ENCODE measurements at regions not wholly inside any gene's neighbourhood (a gene's known extent, or its start where the extent isn't known, plus 50 kb on each side); places are given as distances from the start of the nearest gene placed in this dataset.
A peak's percentile ranks its signal among the peaks of the same experiment; 100 is the strongest.

DNA sequence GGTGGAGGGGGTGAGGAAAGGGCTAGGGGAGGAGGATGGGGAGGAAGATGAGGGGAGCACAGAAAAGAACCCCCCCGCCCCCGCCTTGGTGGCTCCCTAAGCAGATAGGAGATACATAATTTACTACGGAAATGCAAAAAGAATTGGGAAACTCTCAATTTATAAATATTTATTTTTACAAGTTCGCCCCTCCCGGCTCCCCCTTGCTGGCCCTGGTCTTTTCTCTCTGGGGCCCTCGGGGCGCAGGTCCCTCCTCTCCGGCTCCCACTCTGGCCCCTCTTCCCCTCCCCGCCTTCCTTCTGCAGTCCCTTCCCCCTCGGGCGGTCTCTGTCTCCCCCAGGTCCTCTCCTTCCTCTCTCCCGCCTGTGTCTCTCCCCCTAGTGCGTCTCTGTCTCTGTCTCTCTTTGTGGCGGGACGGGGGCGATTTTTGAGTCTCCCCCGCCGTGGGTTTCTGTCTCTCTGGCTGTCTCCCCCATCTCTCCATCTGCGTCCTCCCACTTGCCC, 173.6 kb upstream of the IER5L start:
- H3K27ac ChIP-seq (ENCODE audit: low read depth, low read length), result peak overlapping the region; percentile 15

DNA sequence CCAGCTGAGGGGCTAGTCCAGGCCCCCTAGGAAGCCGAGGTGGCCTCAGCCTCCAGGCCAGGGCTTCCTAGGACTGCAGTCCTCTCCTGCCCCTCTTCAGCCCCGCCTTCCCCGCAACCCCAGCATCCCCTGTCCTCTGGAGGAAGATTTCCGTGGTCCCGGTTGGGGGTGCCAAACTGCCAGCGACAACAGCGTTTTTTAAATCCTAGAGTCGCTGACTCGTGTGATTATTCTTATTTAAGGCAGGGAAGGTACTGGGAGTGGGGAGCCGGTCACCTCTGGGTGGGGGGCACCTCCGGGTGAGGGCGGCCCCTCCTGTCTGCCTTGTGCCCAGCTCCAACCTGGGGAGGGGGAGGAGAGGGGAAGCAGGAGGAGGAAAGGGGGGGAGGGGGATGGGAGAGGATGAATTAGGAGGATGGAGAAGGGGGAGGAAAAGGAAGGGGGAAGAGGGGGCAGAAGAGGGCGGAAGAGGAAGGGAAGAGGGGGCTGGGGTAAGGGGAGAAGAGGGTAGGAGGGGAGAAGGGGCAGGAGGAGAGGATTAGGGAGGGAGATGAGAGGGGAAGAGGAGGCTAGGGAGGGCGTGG, 173.1 kb upstream of the IER5L start:
- H3K27ac ChIP-seq (ENCODE audit: low read depth, low read length), result peak overlapping the region; percentile 6
- 23 to 45% (median 31%) methylated on average over 14 of the region's 14 CpGs for WGBS, 3 donors

More for the DNA sequence above, 173.6 kb upstream of the IER5L start:
- 1 to 3% (median 2%) methylated on average over 19 of the region's 19 CpGs for WGBS, 3 donors

DNA sequence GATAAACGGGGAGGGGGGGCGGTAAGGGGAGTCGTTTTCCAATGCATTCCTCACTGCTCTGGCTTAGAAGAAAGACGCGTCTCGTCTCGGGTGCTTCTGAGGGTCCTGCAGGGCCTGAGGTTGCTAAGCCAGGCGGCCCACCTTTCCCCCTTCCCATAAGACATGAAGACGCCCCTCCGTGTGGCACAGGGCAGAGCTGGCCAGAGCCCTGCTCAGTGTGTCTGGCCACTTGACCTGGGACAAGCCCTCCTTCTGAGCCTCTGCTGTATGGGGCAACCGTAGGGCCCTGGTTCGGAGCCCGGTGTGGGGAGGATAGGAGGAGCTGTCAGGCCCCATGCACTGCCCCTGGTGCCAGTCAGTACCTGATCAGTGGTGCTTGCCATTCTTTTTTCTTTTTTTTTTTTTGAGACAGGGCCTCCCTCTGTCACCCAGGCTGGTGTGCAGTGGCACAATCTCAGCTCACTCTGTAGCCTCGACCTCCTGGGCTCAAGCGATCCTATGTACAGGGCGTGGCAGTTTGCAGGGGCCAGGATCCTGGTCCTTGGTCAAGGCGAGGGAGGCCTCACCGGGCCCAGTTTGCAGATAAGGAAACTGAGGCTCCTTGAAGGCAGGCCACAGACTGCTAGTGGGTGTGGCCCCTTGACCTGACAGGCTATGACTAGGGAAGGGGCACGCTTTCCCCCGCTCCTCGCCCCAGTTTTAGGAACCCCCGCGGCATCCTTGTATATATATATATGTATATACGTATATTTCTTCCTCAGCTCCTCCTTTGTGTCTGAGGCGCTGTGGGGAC, 172.3 kb upstream of the IER5L start:
- H3K27ac ChIP-seq (ENCODE audit: low read depth, low read length), result no peak overlapping the region

DNA sequence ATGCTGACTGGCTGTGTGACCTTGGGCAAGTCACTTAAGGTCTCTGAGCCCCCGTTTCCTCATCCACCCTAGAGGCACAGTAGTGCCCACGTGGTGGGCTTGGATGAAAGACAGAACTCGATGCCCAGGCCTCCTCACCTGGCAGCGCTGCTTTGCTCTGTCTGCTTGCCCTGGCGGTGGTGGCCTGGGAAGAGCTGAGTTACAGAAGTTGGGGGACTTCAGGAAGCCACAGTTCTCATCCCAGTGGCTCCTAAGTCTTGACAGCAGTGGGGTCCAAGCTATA, 171.5 kb upstream of the IER5L start:
- WGBS, 3 donors, result 78 to 91% (median 90%) methylated on average over 5 of the region's 5 CpGs
- no peak overlapping the region for H3K27ac ChIP-seq (ENCODE audit: low read depth, low read length)

More for the DNA sequence above, 172.3 kb upstream of the IER5L start:
- WGBS, 3 donors, result 80 to 89% (median 88%) methylated on average over 25 of the region's 25 CpGs

- WGBS, 3 donors, result 79 to 85% (median 84%) methylated on average over 14 of the region's 14 CpGs
- no peak overlapping the region for H3K27ac ChIP-seq (ENCODE audit: low read depth, low read length)
Observed at GRCh38 chr9:129348890-129349664, 171.0 kb upstream of the IER5L start.

DNA sequence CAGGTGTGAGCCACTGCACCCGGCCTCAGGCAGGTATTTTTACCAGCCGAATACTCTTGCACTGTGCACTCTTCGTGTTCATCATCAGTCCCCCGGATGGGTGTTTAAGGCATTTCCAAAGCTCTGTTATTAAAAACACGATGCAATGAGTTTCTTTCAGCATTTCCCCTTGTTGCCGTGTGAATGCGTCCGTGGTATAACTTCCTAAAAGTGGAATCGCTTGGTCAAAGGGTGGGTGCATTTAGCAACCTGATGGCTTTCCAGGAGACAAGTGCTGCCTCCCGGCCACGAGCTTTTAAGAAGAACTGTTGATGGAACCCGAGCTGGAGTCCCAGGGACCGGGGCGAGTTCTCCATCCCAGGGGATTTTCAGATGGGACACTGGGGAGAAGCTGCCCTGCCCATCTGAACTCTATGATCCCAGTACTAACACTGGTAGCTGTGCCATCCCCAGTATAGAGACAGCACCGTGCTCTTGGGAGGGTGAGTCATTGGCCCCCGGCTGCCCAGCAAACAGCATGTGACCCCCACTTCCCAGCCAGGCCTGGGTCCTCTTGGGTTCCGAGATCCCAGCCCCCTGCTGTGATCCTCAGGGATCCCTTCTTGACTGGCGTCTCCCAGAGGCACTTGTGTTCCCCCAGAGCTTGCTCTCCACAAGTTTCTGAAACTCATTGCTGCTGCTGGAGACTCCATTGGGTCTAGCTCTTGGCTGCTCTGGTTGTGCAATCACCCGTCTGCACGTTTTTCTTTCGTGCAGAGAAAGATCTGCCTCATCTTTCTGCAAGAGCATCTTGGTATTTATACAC, 169.5 kb upstream of the IER5L start:
- 43 to 75% (median 55%) methylated on average over 21 of the region's 21 CpGs for WGBS, 3 donors
- no peak overlapping the region for H3K27ac ChIP-seq (ENCODE audit: low read depth, low read length)

GRCh38 chr9:129346046-129346445, 168.0 kb upstream of the IER5L start:
- no peak overlapping the region for H3K27ac ChIP-seq (ENCODE audit: low read depth, low read length)
- 87 to 96% (median 95%) methylated on average over 8 of the region's 8 CpGs for WGBS, 3 donors

DNA sequence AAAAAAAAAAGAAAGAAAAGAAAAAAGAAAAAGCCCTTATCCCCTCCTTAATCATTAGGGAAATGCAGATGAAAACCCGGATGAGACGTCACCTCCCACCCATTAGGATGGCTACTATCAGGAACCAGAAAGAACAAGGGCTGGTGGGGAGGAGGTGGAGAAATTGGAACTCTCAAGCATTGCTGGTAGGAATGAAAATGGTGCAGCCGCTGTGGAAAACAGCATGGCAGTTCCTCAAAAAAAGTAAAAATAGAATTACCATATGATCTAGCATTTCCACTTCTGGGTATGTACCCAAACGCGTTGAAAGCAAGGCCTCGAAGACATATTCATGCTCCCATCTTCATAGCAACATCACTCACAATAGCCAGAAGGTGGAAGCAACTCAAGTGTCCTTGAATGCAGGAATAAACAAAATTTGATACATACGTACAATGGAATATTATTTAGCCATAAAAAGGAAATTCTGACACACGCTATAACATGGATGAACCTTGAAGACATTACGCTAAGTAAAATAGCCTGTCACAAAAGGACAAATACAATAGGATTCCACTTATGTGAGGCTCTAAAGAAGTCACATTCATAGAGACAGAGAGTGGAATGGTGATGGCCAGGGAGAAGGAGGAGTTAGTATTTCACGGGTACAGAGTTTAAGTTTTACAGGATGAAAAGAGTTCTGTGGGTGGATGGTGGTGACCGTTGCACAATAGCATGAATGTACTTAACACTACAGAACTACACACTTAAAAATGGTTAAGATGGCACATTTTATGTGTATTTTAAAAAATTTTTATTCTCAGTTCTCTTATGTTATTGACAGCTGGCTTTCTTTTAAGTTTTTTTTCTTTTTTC, 166.8 kb upstream of the IER5L start:
- 64 to 80% (median 65%) methylated on average over 11 of the region's 11 CpGs for WGBS, 3 donors
- H3K27ac ChIP-seq (ENCODE audit: low read depth, low read length), result no peak overlapping the region

- WGBS, 3 donors, result 50 to 77% (median 53%) methylated on average over 28 of the region's 28 CpGs
- no peak overlapping the region for H3K27ac ChIP-seq (ENCODE audit: low read depth, low read length)
Observed at GRCh38 chr9:129343424-129344375, 165.6 kb upstream of the IER5L start.

GRCh38 chr9:129342591-129343423, 164.7 kb upstream of the IER5L start:
- no peak overlapping the region for H3K27ac ChIP-seq (ENCODE audit: low read depth, low read length)
- 82 to 86% (median 85%) methylated on average over 16 of the region's 16 CpGs for WGBS, 3 donors

DNA sequence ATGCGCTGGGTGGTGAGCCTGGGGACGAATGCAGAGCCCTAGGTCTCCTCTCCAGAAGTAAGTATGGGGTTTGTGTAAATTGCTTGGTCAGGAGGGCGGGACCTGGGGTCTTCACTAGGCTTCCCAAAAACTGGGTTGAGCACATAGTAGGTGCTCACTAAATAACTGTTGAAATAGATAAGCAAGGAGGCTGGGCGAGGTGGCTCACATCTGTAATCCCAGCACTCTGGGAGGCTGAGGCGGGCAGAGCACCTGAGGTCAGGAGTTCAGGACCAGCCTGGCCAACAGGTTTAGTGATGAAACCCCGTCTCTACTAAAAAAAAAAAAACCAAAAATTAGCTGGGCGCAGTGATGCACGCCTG, 163.9 kb upstream of the IER5L start:
- WGBS, 3 donors, result 89 to 93% (median 93%) methylated on average over 8 of the region's 8 CpGs
- no peak overlapping the region for H3K27ac ChIP-seq (ENCODE audit: low read depth, low read length)

DNA sequence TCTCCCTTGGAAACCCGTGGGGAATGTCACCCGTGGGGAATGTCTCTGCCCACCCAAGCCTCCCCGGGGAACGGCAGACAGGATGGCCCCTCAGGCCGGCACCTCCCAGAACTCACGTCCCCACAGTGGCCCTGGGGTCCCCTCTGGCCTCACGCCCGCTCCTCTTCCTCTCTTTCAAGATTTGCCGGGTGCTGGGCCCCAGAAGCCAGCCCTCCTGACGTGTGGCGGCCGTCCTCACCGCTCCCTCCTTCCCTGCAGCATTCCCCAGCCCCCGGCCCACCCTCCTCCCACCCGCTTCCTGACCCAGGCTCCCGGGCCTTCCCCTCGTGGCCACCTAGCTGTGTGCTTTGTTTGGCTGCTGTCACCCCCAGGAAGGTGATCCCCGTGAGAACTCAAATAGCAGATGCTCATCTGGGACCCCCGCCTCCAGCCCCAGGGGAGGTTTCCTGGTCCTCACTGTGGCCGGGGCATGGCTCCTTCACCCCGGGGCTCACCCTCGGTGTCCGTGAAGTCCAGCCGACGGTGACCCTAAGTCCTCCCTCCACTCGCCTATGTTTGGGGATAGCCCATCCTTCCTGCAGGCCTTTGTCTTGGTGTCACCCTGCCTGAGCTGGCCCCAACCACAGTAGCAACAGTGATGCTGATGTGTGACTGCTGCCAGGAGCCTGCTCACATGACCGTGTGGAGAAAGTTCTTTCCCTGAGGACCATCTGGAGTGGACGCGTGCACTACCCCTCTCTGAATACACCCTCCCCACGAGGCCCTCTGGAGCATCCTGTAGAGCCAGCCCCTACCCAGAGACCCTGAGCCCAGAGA, 163.3 kb upstream of the IER5L start:
- 63 to 77% (median 66%) methylated on average over 27 to 30 of the region's 30 CpGs for WGBS, 3 donors

GRCh38 chr9:129340427-129341170, 162.5 kb upstream of the IER5L start:
- 54 to 75% (median 59%) methylated on average over 14 to 15 of the region's 15 CpGs for WGBS, 3 donors
- H3K27ac ChIP-seq (ENCODE audit: low read depth, low read length), result no peak overlapping the region

More for the DNA sequence above, 163.3 kb upstream of the IER5L start:
- H3K27ac ChIP-seq (ENCODE audit: low read depth, low read length), result no peak overlapping the region

GRCh38 chr9:129339539-129340157, 161.6 kb upstream of the IER5L start:
- no peak overlapping the region for H3K27ac ChIP-seq (ENCODE audit: low read depth, low read length)
- 91 to 98% (median 95%) methylated on average over 3 of the region's 3 CpGs for WGBS, 3 donors

All from adipose tissue (tissue), 3 donors.